GM04503 (cell line): ENCODE measurements at regions not wholly inside any gene's neighbourhood (a gene's known extent, or its start where the extent isn't known, plus 50 kb on each side); places are given as distances from the start of the nearest gene placed in this dataset.
A peak's percentile ranks its signal among the peaks of the same experiment; 100 is the strongest.
"Not testable (repeated sequence)": the region's sequence is repeated elsewhere in the genome, so short reads cannot be mapped to it uniquely, and the experiment has no call there.

ENCODE experiments used
- DNase-seq: peaks from one replicate; pipeline ENCODE4 v3.0.0-alpha.2; 2012; ENCODE audit warnings: low read depth

DNA sequence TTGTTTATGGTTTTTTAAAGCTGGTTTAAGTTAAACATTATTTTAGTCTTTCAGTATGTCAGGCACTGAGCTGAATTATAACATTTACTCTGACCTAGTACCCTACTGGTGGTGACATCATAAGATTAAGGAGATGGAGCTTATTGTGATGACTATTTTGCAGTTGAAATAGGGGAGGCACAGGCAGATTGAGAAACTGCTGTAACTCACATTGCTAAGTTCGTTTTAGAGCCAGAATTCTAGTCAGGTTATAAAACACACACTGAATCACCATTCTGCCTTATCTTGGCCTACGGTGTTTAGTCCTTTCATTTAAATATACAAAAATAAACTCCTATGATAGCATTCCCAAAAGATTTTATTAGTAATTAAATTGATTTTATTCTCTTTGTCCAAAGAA lies 584.1 kb downstream of the TFAP2A start:
- DNase-seq = no peak

GRCh38 chr6:9825526-9825925 lies 589.3 kb downstream of the TFAP2A start:
- no peak for DNase-seq

- DNase-seq = not testable (repeated sequence)
Measured at GRCh38 chr6:9810727-9811126, 604.1 kb downstream of the TFAP2A start.

DNA sequence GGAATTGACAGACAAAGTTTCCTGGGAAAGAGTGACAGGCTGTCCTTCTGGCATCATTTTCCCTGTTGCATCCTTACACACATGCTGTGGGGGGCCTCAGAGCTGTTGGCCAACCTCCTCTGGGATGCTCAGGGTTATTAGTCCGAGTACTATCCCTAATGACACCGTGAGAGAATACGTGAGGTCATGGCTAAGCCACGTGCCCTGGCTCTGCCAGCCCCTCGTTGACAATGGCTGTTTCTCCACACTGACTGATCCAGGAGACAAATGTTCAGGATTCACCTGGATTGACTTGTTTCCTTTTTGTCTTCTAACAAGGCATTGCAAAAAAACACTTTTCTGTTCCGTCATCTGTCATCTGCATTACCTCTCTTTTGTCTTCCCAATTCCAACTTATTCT lies 604.6 kb downstream of the TFAP2A start:
- no peak for DNase-seq

DNA sequence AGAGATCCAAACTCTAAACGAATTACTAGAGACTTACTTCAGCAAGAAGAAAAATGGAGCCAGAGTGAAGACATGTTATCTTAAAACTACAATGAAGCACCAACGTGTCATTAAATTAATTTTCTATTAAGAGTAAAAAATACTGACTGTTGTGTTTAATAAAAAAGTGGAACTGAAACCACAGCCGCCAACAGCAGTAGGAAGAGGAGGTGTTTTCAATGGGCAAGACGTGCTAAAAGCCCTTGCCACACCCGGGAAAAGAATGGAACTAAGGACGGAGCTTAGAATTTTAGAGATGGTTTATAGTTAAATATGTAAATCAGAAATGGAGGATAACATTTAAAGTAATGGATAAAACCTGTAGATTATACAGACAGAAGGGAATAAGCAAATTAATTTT lies 608.7 kb downstream of the TFAP2A start:
- DNase-seq = no peak

DNA sequence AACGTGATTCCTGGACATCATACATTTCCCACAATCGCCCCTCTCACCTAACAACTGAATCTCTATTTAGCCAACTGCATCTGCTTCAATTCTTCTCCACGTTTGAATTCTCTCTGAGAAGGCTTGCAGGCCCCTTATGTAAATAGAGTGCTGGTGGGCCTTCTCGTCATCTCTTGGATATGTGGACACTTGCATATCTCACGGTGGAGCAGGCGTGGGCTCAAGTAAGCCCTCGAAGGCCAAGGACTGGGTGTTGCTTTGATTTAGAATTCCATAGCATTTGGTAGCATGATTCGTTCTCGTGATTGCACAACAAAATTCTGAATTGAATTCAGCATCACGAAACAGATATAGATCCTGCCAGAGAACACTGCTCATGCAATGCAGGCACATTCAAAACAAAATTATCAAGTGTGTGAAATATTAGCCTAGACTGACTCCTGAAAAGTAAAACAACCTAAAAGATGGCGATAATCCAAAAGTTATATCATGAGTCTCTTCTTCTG lies 613.6 kb downstream of the TFAP2A start:
- DNase-seq = no peak

DNA sequence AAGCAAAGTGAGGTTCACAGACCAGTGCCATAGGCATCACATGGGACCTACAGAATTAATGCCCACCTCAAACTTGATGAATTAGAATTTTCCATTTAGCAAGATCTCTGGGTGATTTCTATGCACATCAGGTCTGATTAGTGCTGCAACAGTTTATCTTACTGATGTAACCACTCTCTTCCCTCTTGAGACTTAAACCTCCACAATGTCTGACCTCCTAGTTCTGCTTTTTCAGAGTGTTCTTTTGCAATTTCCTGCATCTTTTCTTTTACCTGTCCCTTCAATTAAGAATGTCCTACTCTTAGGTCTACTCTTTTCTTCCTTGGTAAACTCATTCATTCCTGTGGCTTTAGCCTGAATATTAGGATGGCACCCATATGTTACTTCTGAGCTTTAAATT lies 615.3 kb downstream of the TFAP2A start:
- DNase-seq = no peak

DNA sequence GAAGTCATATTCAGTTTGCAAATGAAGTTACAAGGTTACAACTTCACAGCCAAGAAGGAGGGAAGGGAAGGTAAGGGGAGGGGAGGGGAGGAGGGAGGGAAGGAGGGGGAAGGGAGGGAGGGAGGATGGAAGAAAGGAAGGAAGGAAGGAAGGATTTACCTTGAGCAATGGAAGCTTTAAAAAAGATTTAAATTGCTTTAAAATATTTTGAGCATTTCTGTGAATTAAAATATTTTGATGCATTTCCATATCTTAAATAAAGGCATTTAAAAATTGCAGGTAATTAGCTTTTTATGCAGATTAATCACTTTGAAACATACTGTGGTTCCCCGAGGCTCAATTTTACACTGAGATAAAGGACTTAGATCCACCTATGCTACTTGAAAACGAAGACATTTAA lies 618.0 kb downstream of the TFAP2A start:
- no peak for DNase-seq

DNA sequence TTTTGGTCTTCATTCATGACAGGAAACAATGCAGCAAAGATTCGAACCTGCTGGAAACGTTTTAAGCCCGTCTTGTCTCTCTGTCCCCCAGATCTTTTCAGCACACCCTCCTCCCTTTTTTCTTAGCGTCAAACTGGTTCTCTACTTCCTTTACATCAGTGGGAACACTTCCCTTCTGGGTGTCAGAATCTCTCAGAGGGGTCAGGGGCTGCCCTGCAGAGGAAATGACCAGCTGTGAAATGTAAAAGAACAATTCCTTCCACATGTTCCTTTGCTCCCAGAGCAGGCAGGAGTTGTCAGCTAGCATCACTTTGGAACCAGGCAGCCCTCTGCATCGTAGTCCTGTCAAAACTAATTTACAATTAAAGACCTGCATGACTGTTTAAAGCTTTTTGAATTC lies 619.0 kb downstream of the TFAP2A start:
- DNase-seq = no peak

DNA sequence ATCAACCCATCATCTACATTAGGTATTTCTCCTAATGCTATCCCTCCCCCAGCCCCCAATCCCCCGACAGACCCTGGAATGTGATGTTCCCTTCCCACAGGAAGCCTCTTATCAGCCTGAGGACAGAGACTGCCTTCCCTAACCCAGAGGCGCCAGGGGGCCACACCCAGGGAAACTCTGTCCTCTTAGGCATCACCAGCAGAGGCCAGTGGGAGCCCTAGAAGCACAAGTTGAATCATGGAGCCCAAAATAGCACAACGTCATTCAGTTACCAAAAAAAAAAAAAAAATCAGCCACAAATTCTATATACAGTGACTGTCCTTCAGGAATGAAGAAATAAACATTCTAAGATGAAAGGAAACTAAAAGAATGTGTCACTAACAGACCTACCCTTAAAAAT lies 625.7 kb downstream of the TFAP2A start:
- DNase-seq = no peak

- no peak for DNase-seq
Measured at GRCh38 chr6:9784786-9785185, 630.1 kb downstream of the TFAP2A start.

GRCh38 chr6:9783567-9783966 lies 631.3 kb downstream of the TFAP2A start:
- DNase-seq = no peak

DNA sequence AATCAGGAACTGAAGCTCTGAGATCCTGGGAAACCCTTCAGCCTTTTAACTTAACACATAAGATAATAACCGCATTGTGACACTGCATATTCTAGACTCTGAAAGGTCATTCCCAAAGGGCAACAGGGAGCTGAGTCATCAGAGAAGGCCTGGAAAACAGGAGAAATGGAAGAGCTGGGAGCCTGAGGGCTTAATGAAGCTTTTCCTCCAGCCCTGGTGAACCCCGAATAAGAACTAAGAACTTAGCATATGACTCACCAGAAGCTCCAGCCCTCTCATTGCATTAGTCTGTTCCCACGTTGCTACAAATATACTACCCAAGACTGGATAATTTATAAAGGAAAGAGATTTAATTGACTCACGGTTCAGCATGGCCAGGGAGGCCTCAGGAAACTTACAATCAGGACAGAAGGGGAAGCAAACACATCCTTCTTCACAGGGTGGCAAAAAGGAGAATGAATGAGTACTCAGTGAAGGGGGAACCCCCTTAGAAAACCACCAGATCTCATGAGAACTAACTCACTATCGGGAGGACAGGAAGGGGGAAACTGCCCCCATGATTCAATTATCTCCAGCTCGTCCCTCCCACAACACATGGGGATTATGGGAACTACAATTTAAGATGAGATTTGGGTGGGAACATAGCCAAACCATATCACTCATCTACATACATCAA lies 648.5 kb downstream of the TFAP2A start:
- DNase-seq = peak; percentile 3

- DNase-seq = no peak
Measured at GRCh38 chr6:9761220-9761619, 653.7 kb downstream of the TFAP2A start.

- no peak for DNase-seq
Measured at GRCh38 chr6:9754515-9754914, 660.4 kb downstream of the TFAP2A start.

DNA sequence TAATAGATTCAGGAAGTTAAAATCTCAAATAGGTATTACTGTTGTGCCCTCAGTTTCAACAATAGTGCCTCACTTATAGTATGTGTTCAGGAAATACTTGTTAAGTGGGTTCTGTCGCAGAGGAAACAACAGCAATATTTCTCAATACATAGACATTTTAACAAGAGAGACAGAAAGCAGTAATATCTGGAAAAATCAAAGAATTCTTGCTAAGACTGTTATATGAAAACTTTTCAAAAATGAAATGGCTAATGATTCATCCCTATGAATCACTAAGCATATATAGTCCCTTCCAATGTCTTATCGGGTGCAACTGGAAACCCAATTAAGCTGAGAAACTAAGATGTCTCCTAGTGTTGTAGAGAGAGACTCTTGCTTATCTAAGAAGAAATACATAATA lies 668.9 kb downstream of the TFAP2A start:
- no peak for DNase-seq

DNA sequence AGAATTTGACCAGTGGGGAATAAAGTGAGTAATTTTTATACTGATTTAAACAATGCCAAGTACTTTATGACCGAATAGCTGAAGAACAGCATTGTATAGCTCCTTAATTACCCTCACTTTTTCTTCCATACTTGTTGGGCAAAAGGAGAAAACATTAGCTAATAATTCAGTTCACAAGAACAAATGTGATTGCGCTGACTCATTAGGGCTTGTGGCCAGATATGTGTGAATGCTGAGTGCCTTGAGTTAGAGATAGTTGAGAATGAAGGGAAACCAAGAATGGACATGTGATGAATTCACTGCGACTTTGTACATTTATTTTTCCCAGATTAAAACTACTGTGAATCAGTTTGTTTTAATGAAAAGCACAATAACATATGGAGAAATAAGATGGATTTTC lies 669.4 kb downstream of the TFAP2A start:
- DNase-seq = no peak

DNA sequence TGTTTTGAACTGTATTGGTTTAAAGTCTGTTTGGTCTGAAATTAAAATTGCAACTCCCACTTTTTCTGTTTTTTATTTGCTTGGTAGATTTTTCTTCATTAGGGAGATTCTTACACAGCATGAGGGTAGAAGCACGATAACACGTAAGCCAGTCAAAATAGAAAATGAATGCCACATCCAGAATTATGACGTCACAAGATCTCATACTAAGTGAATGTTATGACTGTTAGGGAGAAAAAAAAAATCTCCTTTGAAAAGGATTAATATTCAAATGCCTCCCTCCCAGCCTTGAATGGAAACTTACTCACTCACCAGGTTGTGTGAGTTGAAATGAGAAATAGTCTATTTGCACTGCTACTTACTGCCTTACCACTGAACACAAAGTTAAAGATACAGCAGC lies 670.8 kb downstream of the TFAP2A start:
- no peak for DNase-seq

- no peak for DNase-seq
Measured at GRCh38 chr6:9732056-9732455, 682.8 kb downstream of the TFAP2A start.

GRCh38 chr6:9725776-9726175 lies 689.1 kb downstream of the TFAP2A start:
- not testable (repeated sequence) for DNase-seq

GRCh38 chr6:9717568-9717967 lies 697.3 kb downstream of the TFAP2A start:
- DNase-seq = no peak

DNA sequence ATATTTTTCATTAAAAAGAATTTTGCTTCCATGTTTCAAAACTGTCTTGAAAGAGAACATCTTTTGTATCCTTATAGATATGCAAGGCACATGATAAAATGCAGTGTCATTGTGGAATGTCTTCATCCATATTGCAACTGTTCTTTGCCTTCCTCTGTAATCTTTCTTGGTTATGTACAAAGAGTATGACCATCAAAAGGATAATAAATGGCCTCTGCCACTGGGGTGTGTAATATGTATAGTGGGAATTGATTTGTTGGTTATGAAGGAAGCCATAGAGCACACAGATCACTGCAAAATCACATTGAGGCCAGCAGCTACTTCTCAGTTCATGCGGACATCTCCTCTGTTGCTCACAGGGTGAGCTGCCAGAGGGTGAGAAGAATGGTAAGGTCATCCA lies 703.5 kb downstream of the TFAP2A start:
- DNase-seq = no peak

DNA sequence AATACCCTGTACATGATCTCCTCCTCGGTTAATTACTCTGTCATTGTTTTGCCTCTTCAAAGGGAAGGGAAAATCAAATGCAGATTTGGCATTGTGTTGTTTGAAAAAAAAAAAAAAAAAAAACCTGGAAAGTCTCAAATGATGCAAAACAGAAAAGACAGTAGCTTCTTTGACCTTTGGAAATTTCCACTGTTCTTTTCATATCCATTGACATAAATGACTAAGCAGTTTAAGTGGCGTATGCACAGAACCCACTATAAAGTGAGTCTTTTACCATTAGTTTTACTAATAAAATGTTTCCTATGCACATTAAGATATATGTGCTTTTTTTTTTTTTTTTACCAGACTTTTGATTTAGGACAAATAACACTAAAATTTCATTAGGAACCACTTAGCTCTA lies 704.3 kb downstream of the TFAP2A start:
- no peak for DNase-seq

DNA sequence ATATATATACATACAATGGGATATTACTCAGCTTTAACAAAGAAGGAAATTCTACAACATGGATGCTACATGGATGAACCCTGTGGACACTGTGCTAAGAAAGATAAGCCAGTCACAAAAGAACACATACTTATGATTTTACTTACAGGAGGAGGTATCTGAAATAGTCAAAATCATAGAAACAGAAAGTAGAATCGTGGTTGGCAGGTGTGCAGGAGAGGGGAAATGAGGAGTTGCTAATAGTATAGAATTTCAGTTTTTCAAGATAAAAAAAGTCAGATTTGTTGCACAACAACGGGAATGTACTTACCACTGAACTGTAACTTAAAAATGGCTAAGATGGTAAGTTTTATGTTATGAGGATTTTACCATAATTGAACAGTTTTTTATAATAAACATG lies 706.3 kb downstream of the TFAP2A start:
- no peak for DNase-seq

- DNase-seq = no peak
Measured at GRCh38 chr6:9704989-9705388, 709.9 kb downstream of the TFAP2A start.
